IMR-90 (cell line): ENCODE measurements at regions not wholly inside any gene's neighbourhood (a gene's known extent, or its start where the extent isn't known, plus 50 kb on each side); places are given as distances from the start of the nearest gene placed in this dataset.

Experiments used
- ATAC-seq: fragments of 200-7000 bp; cut with Tn5 transposase; 2 replicates; pipeline ENCODE4 v1.9.1; 2020; ENCODE audit warnings: low read depth, mild to moderate bottlenecking, moderate library complexity
- BruUV-seq: library from RNA; stranded (reverse); fragments of 400-500 nt; replicated peaks from 2 replicates; lab custom pipeline; 2021; lab: Mats Ljungman, UMichigan
- CTCF ChIA-PET: fragments of 300-600 bp; formaldehyde crosslinking; extraction: SDS; loops from one replicate; lab custom pipeline; 2021; ENCODE audit warnings: antibody characterized with exemption; lab: Yijun Ruan, JAX
- POLR2A ChIA-PET: fragments of 300-600 bp; sonication (Branson Sonifier 250); formaldehyde crosslinking; loops from one replicate; lab custom pipeline; 2022; ENCODE audit warnings: antibody characterized with exemption; ENCODE audit not compliant: unreplicated experiment; lab: Charles Lee
- DNase-seq: peaks from one replicate; pipeline ENCODE4 v3.0.0; 2013
- H2AFZ ChIP-seq: replicated peaks from 2 replicates; pipeline ENCODE3; 2013; ENCODE audit warnings: low read length, mild to moderate bottlenecking; ENCODE audit not compliant: poor library complexity
- H2AK5ac ChIP-seq: 2 replicates; pipeline ENCODE4 v1.6.1; 2013; ENCODE audit warnings: low read depth, low read length, inconsistent platforms
- H2AK9ac ChIP-seq: replicated peaks from 2 replicates; pipeline ENCODE3; 2013; ENCODE audit warnings: mild to moderate bottlenecking, low read depth, low read length, moderate library complexity; ENCODE audit not compliant: poor library complexity
- H2BK120ac ChIP-seq: 2 replicates; pipeline ENCODE4 v1.6.1; 2013; ENCODE audit warnings: low read depth, low read length, inconsistent platforms
- H2BK15ac ChIP-seq: 3 replicates; pipeline ENCODE4 v1.6.1; 2013; ENCODE audit warnings: low read depth, low read length, inconsistent platforms
- H2BK20ac ChIP-seq: 2 replicates; pipeline ENCODE4 v1.6.1; 2013; ENCODE audit warnings: low read depth, mild to moderate bottlenecking, inconsistent platforms, low read length, moderate library complexity
- H2BK5ac ChIP-seq: 2 replicates; pipeline ENCODE4 v1.6.1; 2013; ENCODE audit warnings: mild to moderate bottlenecking, low read depth, low read length, inconsistent platforms; ENCODE audit not compliant: poor library complexity, severe bottlenecking
- H3K14ac ChIP-seq: replicated peaks from 2 replicates; pipeline ENCODE4 v1.6.1; 2013; ENCODE audit warnings: low read depth, low read length, inconsistent platforms
- H3K18ac ChIP-seq: 2 replicates; pipeline ENCODE4 v1.6.1; 2013; ENCODE audit warnings: low read depth, low read length, control low read depth
- H3K23ac ChIP-seq: 2 replicates; pipeline ENCODE4 v1.6.1; 2013; ENCODE audit warnings: low read depth, low read length, inconsistent platforms
- H3K27ac ChIP-seq: 2 replicates; pipeline ENCODE4 v1.5.1; 2013; ENCODE audit warnings: mild to moderate bottlenecking, control low read depth, low read length; ENCODE audit not compliant: insufficient read depth
- H3K27me3 ChIP-seq: 2 replicates; pipeline ENCODE4 v1.6.1; 2013; ENCODE audit warnings: low read length; ENCODE audit not compliant: control insufficient read depth, insufficient read depth
- H3K36me3 ChIP-seq: 2 replicates; pipeline ENCODE4 v1.6.1; 2013; ENCODE audit warnings: low read length, mixed read lengths; ENCODE audit not compliant: control insufficient read depth, insufficient read depth
- H3K4ac ChIP-seq: 2 replicates; pipeline ENCODE4 v1.6.1; 2013; ENCODE audit warnings: low read depth, low read length, inconsistent platforms
- H3K4me1 ChIP-seq: 2 replicates; pipeline ENCODE4 v1.6.1; 2013; ENCODE audit warnings: low read length, mixed read lengths; ENCODE audit not compliant: control insufficient read depth, insufficient read depth
- H3K4me2 ChIP-seq: 2 replicates; pipeline ENCODE4 v1.6.1; 2013; ENCODE audit warnings: low read depth, mild to moderate bottlenecking, control low read depth, low read length, moderate library complexity
- H3K4me3 ChIP-seq: 2 replicates; pipeline ENCODE4 v1.5.1; 2013; ENCODE audit warnings: low read depth, mild to moderate bottlenecking, control low read depth, low read length, moderate library complexity; ENCODE audit not compliant: insufficient read depth
- H3K56ac ChIP-seq: 2 replicates; pipeline ENCODE4 v1.6.1; 2013; ENCODE audit warnings: low read length, inconsistent platforms; ENCODE audit not compliant: insufficient read depth; ENCODE audit errors: extremely low read depth
- H3K79me1 ChIP-seq, 2 experiments: 2 replicates each; pipeline ENCODE4 v1.6.1; 2013; ENCODE audit warnings: low read length in 2 of 2, inconsistent platforms in 1 of 2, low read depth in 1 of 2
- H3K9ac ChIP-seq: 2 replicates; pipeline ENCODE4 v1.6.1; 2013; ENCODE audit warnings: low read depth, low read length, control low read depth
- H3K9me1 ChIP-seq: 2 replicates; pipeline ENCODE4 v1.6.1; 2013; ENCODE audit warnings: low read length, inconsistent platforms; ENCODE audit not compliant: insufficient read depth
- H3K9me3 ChIP-seq: 2 replicates; pipeline ENCODE4 v1.6.1; 2013; ENCODE audit warnings: low read length; ENCODE audit not compliant: control insufficient read depth, insufficient read depth
- H4K20me1 ChIP-seq: 2 replicates; pipeline ENCODE4 v1.6.1; 2013; ENCODE audit warnings: low read length, inconsistent platforms; ENCODE audit not compliant: insufficient read depth
- H4K5ac ChIP-seq: 2 replicates; pipeline ENCODE4 v1.6.1; 2013; ENCODE audit warnings: mild to moderate bottlenecking, low read depth, low read length, control low read depth
- H4K8ac ChIP-seq, 2 experiments: 2 replicates each; pipeline ENCODE4 v1.6.1; 2013; ENCODE audit warnings: low read depth in 2 of 2, low read length in 2 of 2, control low read depth in 1 of 2, inconsistent platforms in 1 of 2
- H4K91ac ChIP-seq: 2 replicates; pipeline ENCODE4 v1.6.1; 2013; ENCODE audit warnings: low read depth, low read length, inconsistent platforms; ENCODE audit not compliant: insufficient read depth
- MXI1 ChIP-seq: IDR thresholded peaks from 2 replicates; pipeline ENCODE4 v1.6.1; 2012; ENCODE audit warnings: low read depth, mild to moderate bottlenecking, low read length, moderate library complexity, borderline replicate concordance
- WGBS, 2 experiments: methylation state at CpG; one replicate each; pipeline versions ENCODE4 v1.1.5 to v1.1.7; 2013; ENCODE audit warnings: missing lambda C conversion rate in 2 of 2; ENCODE audit not compliant: insufficient read length in 1 of 2; ENCODE audit errors: extremely low coverage in 2 of 2; 5-methylcytosine and 5-hydroxymethylcytosine counted together
- dilution Hi-C: fragments of 300-500 bp; cut with HindIII; formaldehyde crosslinking; loops from one replicate; pipeline ENCODE4 v1.14.3; 2018; ENCODE audit warnings: low sequenced_read_pairs; ENCODE audit not compliant: unreplicated experiment
- in situ Hi-C: fragments of 300-500 bp; cut with MboI; formaldehyde crosslinking; loops from 3 replicates; pipeline ENCODE4 v1.14.3; 2019; ENCODE audit warnings: low sequenced_read_pairs, inconsistent platforms, mixed read lengths
- intact Hi-C: fragments of 100-400 bp; cut with micrococcal nuclease; formaldehyde crosslinking; loops from 2 replicates; pipeline ENCODE4 v1.10.0; 2022

- ATAC-seq (no peak), DNase-seq (no peak)
- no peaks in the 10 kb centered on the region for H4K20me1 ChIP-seq
- H2AK9ac ChIP-seq: no peak overlapping the region
- H3K4me2 ChIP-seq: no peak overlapping the region
- no peaks in the 10 kb centered on the region for H3K36me3 ChIP-seq
- H4K8ac ChIP-seq: no peak overlapping the region
- BruUV-seq: no TSS peak
- H2AFZ ChIP-seq: no peak overlapping the region
- no peaks in the 10 kb centered on the region for H3K79me1 ChIP-seq
- no peak overlapping the region for H2AK5ac ChIP-seq
- intact Hi-C loops: loop anchor here (10.0 kb wide), 1 partner anchor 61 kb away; no protein-coding TSS in a partner anchor
- no peak overlapping the region for H2BK120ac ChIP-seq
- no peak overlapping the region for H3K4me3 ChIP-seq
- WGBS, 2 experiments: no CpG with 5 or more reads among the region's 1 CpG
- ChIA-PET POLR2A (no interaction called here), CTCF (interaction anchor here (0.5 kb wide), 1 partner anchor 155 kb away, joined by 4 read pairs; no protein-coding TSS in a partner anchor)
- H3K9me1 ChIP-seq: no peaks in the 10 kb centered on the region
- no peaks in the 10 kb centered on the region for H3K9me3 ChIP-seq
- no peak overlapping the region for H3K27ac ChIP-seq
- H3K4ac ChIP-seq: no peak overlapping the region
- H2BK5ac ChIP-seq: no peak overlapping the region
- TF ChIP-seq MXI1: no peak
- no peak overlapping the region for H3K14ac ChIP-seq
- no peak overlapping the region for H4K5ac ChIP-seq
- no peaks in the 10 kb centered on the region for H3K4me1 ChIP-seq
- no peak overlapping the region for H3K23ac ChIP-seq
- no peak overlapping the region for H3K18ac ChIP-seq
- H2BK20ac ChIP-seq: no peak overlapping the region
- H3K56ac ChIP-seq: no peak overlapping the region
- in situ Hi-C loops: no loop called here
- H3K27me3 ChIP-seq: no peaks in the 10 kb centered on the region
- H2BK15ac ChIP-seq: no peak overlapping the region
- dilution Hi-C loops: no loop called here
- no peak overlapping the region for H3K9ac ChIP-seq
- H4K91ac ChIP-seq: no peak overlapping the region
Measured at GRCh38 chr1:81364088-81364487, 436.6 kb upstream of the ADGRL2 start.
